ENCODE measurements at regions not wholly inside any gene's neighbourhood (a gene's known extent, or its start where the extent isn't known, plus 50 kb on each side); places are given as distances from the start of the nearest gene placed in this dataset.

DNA sequence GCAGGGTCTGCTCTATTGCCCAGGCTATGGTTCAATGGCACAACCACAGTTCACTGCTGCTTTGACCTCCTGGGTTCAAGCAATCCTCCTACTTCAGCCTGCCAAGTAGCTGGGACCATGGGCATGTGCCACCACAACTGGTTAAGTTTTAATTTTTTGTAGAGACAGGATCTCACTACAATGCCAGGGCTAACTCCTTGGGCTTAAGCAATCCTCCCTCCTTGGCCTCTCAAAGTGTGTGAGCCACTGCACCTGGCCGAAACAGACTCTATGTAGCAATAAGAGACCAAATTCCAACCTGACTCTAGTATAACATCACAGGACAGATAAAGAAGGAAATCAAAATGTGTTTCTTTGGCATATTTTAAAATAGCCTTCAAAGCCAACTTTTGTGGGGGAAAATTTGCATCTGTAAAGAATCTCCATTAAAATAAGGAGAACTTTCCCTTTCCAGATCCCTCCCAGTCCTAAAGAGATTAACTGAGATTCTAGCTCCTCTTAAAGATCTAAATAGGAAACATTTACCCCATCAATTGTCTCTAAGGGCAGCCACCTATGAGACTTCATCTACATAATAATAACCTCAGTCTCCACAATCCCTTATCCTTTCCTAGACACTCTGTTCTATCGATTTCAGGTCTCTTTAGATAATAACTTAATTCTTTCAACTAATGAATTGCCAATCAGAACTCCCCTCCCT is 94.7 kb upstream of the PLCB4 start:
- H3K9me3 ChIP-seq = no peaks in the 10 kb centered on the region
- DNase-seq = no peak
- no peak overlapping the region for H3K27ac ChIP-seq
- in situ Hi-C loops (cut with MboI; ENCODE audit: low pct_ligation_motif_present in 1 of 4, low pct_unique_long_range_greater_than_20kb in 1 of 4, low sequenced_read_pairs in 3 of 4) = no loop called here
- 67 to 72% methylated on average over 1 to 2 of the region's 2 CpGs for WGBS, 2 donors (ENCODE audit: low coverage in 1 of 2)
- no peaks in the 10 kb centered on the region for H3K36me3 ChIP-seq
- no peak overlapping the region for H3K4me3 ChIP-seq
- intact Hi-C loops (cut with DNase I; ENCODE audit: low total_unique reads) = no loop called here
- no peaks in the 10 kb centered on the region for H3K27me3 ChIP-seq
- peaks cover 0 to 4% (median 2%) of the 10 kb centered on the region in 4 donors for H3K4me1 ChIP-seq
- no peak for TF ChIP-seq POLR2AphosphoS5 (IDR thresholded peaks at IDR 0.05)
- TF ChIP-seq, protein P1, sequence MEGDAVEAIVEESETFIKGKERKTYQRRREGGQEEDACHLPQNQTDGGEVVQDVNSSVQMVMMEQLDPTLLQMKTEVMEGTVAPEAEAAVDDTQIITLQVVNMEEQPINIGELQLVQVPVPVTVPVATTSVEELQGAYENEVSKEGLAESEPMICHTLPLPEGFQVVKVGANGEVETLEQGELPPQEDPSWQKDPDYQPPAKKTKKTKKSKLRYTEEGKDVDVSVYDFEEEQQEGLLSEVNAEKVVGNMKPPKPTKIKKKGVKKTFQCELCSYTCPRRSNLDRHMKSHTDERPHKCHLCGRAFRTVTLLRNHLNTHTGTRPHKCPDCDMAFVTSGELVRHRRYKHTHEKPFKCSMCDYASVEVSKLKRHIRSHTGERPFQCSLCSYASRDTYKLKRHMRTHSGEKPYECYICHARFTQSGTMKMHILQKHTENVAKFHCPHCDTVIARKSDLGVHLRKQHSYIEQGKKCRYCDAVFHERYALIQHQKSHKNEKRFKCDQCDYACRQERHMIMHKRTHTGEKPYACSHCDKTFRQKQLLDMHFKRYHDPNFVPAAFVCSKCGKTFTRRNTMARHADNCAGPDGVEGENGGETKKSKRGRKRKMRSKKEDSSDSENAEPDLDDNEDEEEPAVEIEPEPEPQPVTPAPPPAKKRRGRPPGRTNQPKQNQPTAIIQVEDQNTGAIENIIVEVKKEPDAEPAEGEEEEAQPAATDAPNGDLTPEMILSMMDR (IDR thresholded peaks at IDR 0.05) = no peak
- TF ChIP-seq POLR2A (IDR thresholded peaks at IDR 0.05) = no peak
- TF ChIP-seq EP300 (IDR thresholded peaks at IDR 0.05; ENCODE audit: low read depth) = no peak

GRCh38 chr20:8981482-8981881 is 87.4 kb upstream of the PLCB4 start:
- intact Hi-C loops (cut with DNase I; ENCODE audit: low total_unique reads) = no loop called here

DNA sequence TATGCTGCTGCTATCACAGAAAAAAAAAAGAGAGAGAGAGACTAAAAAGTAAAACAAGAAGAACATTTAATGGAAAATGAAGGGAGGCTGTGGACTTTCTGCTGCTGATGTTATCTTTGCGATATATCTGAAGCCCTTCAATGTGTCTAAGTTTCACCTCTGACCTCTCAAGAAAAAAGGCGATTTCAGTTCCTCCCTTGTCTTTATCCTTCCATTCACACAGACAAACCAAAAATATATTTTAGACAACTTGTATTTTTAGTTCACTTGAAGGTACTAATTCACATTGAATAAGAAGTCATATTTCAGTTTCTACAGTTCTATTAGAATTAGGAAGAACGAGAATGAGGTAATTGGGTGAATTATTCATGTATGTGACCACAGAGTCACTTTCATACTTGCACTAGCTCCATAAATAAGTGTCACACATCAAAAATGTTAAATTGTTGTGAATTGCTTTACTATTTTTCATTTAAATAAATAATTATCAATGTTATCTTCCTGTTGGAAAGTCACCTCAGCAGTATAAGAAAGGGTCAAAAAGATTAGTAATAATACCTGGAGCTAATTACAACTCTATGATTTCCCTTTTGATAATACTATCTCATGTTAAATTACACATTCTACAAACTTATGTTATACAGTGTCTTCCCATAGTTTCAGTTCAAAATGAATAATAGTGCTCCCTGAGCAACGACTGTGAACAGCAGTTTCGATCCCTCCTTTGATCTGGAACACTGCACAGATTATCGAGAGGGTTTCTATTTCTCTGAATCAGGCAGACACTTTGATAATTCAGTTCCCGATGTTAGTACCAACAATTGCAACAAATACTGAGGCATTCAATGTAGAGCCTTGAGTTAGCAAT is 85.2 kb upstream of the PLCB4 start:
- intact Hi-C loops (cut with DNase I; ENCODE audit: low total_unique reads) = no loop called here
- Histone ChIP-seq H3K36me3 (no peaks in the 10 kb centered on the region), H3K4me1 (no peaks in the 10 kb centered on the region), H3K27ac (no peak overlapping the region), H3K9me3 (no peaks in the 10 kb centered on the region), H3K27me3 (no peaks in the 10 kb centered on the region), H3K4me3 (no peak overlapping the region)
- WGBS, 2 donors (ENCODE audit: low coverage in 1 of 2) = 76 to 93% methylated on average over 7 of the region's 7 CpGs
- no peak for DNase-seq
- in situ Hi-C loops (cut with MboI; ENCODE audit: low pct_ligation_motif_present in 1 of 4, low pct_unique_long_range_greater_than_20kb in 1 of 4, low sequenced_read_pairs in 3 of 4) = no loop called here
- TF ChIP-seq, protein P1 (IDR thresholded peaks at IDR 0.05) = no peak
- TF ChIP-seq POLR2A (IDR thresholded peaks at IDR 0.05) = no peak

More at GRCh38 chr20:8981482-8981881, 87.4 kb upstream of the PLCB4 start:
- H3K27me3 ChIP-seq = no peaks in the 10 kb centered on the region
- in situ Hi-C loops (cut with MboI; ENCODE audit: low pct_ligation_motif_present in 1 of 4, low pct_unique_long_range_greater_than_20kb in 1 of 4, low sequenced_read_pairs in 3 of 4) = no loop called here
- no peak for DNase-seq
- no peaks in the 10 kb centered on the region for H3K4me1 ChIP-seq
- TF ChIP-seq POLR2A (IDR thresholded peaks at IDR 0.05) (no peak), POLR2AphosphoS5 (IDR thresholded peaks at IDR 0.05) (no peak), EP300 (IDR thresholded peaks at IDR 0.05; ENCODE audit: low read depth) (no peak)
- TF ChIP-seq, protein P1 (IDR thresholded peaks at IDR 0.05) = no peak
- no peak overlapping the region for H3K4me3 ChIP-seq
- no peak overlapping the region for H3K27ac ChIP-seq
- WGBS, 2 donors (ENCODE audit: low coverage in 1 of 2) = 72 to 86% methylated on average over 2 to 5 of the region's 5 CpGs
- no peaks in the 10 kb centered on the region for H3K9me3 ChIP-seq
- H3K36me3 ChIP-seq = no peaks in the 10 kb centered on the region

DNA sequence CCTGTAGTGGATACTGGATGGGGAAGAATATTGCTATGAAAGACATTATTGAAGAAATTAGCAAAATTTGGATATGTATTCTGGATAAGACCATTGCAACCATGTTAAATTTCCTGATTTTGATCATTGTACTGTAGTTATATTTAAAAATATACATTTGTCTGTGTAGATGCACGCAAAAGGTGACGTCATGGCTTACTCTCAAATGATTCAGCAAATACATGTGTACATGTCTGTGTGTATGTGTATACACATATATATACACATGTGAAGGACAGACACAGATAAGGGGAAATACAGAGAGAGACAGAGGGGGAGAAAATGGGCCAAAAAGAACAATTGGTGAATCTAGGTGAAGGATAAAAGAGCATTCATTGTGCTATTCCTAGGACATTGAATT is 82.3 kb upstream of the PLCB4 start:
- TF ChIP-seq, protein P1 (IDR thresholded peaks at IDR 0.05) = no peak
- no peak for TF ChIP-seq POLR2AphosphoS5 (IDR thresholded peaks at IDR 0.05)
- no peak for TF ChIP-seq EP300 (IDR thresholded peaks at IDR 0.05; ENCODE audit: low read depth)
- no peak for TF ChIP-seq POLR2A (IDR thresholded peaks at IDR 0.05)

More for the DNA sequence above, 82.3 kb upstream of the PLCB4 start:
- Histone ChIP-seq H3K9me3 (no peaks in the 10 kb centered on the region), H3K36me3 (no peaks in the 10 kb centered on the region), H3K27ac (no peak overlapping the region), H3K4me1 (no peaks in the 10 kb centered on the region), H3K27me3 (no peaks in the 10 kb centered on the region), H3K4me3 (no peak overlapping the region)
- no peak for DNase-seq
- in situ Hi-C loops (cut with MboI; ENCODE audit: low pct_ligation_motif_present in 1 of 4, low pct_unique_long_range_greater_than_20kb in 1 of 4, low sequenced_read_pairs in 3 of 4) = no loop called here
- intact Hi-C loops (cut with DNase I; ENCODE audit: low total_unique reads) = no loop called here
- 92 to 94% methylated on average over 2 of the region's 2 CpGs for WGBS, 2 donors (ENCODE audit: low coverage in 1 of 2)
